HG02763 (cell line): ENCODE measurements at regions not wholly inside any gene's neighbourhood (a gene's known extent, or its start where the extent isn't known, plus 50 kb on each side); places are given as distances from the start of the nearest gene placed in this dataset.
"Not testable (repeated sequence)": the region's sequence is repeated elsewhere in the genome, so short reads cannot be mapped to it uniquely, and the experiment has no call there.

ENCODE experiments used
- ATAC-seq: cut with Tn5 transposase; IDR thresholded peaks from one replicate; pipeline ENCODE4 v1.9.1; 2021; ENCODE audit warnings: mild to moderate bottlenecking, moderate library complexity; ENCODE audit not compliant: unreplicated experiment

GRCh38 chr6:139533573-139534471 is 159.4 kb upstream of the CITED2 start:
- no peak for ATAC-seq

- ATAC-seq, result no peak
Observed at GRCh38 chr6:139533171-139533570, 158.7 kb upstream of the CITED2 start.

- no peak for ATAC-seq
Observed at GRCh38 chr6:139531148-139532115, 157.0 kb upstream of the CITED2 start.

GRCh38 chr6:139530561-139530960 is 156.1 kb upstream of the CITED2 start:
- ATAC-seq, result no peak

GRCh38 chr6:139529420-139529819 is 155.0 kb upstream of the CITED2 start:
- no peak for ATAC-seq

- ATAC-seq, result no peak
Observed at GRCh38 chr6:139528471-139528870, 154.0 kb upstream of the CITED2 start.

GRCh38 chr6:139525415-139525814 is 151.0 kb upstream of the CITED2 start:
- ATAC-seq, result no peak

- ATAC-seq, result no peak
Observed at GRCh38 chr6:139523986-139524385, 149.5 kb upstream of the CITED2 start.

GRCh38 chr6:139522511-139523220 is 148.2 kb upstream of the CITED2 start:
- no peak for ATAC-seq

GRCh38 chr6:139521338-139521737 is 146.9 kb upstream of the CITED2 start:
- ATAC-seq, result no peak

GRCh38 chr6:139520321-139520768 is 145.9 kb upstream of the CITED2 start:
- no peak for ATAC-seq

- ATAC-seq, result no peak
Observed at GRCh38 chr6:139519571-139520031, 145.2 kb upstream of the CITED2 start.

- ATAC-seq, result no peak
Observed at GRCh38 chr6:139519097-139519496, 144.6 kb upstream of the CITED2 start.

- ATAC-seq, result no peak
Observed at GRCh38 chr6:139518556-139519091, 144.2 kb upstream of the CITED2 start.

- not testable (repeated sequence) for ATAC-seq
Observed at GRCh38 chr6:139517998-139518555, 143.6 kb upstream of the CITED2 start.

- ATAC-seq, result no peak
Observed at GRCh38 chr6:139515511-139515910, 141.1 kb upstream of the CITED2 start.

- ATAC-seq, result no peak
Observed at GRCh38 chr6:139514819-139515218, 140.4 kb upstream of the CITED2 start.

GRCh38 chr6:139510040-139510790 is 135.8 kb upstream of the CITED2 start:
- no peak for ATAC-seq

- no peak for ATAC-seq
Observed at GRCh38 chr6:139509167-139509566, 134.7 kb upstream of the CITED2 start.
